Body of pancreas (tissue), 4 donors: ENCODE measurements at regions not wholly inside any gene's neighbourhood (a gene's known extent, or its start where the extent isn't known, plus 50 kb on each side); places are given as distances from the start of the nearest gene placed in this dataset.

Experiments used
- POLR2A ChIP-seq, 3 donors: fragments of 450-650 bp; IDR thresholded peaks; one replicate each; pipeline ENCODE4 v1.6.1; 2016; ENCODE audit warnings: antibody characterized with exemption in 3 of 3, mild to moderate bottlenecking in 2 of 3
- TF ChIP-seq, protein P1 (sequence below), 7 experiments: fragments of 450-650 bp in 4 of 7; fragments of 200-600 bp in 3 of 7; sonication (generic) in 3 of 7; IDR thresholded peaks; one replicate each; pipeline ENCODE4 v1.5.1; 2016 to 2019; ENCODE audit warnings: antibody characterized with exemption in 7 of 7

DNA sequence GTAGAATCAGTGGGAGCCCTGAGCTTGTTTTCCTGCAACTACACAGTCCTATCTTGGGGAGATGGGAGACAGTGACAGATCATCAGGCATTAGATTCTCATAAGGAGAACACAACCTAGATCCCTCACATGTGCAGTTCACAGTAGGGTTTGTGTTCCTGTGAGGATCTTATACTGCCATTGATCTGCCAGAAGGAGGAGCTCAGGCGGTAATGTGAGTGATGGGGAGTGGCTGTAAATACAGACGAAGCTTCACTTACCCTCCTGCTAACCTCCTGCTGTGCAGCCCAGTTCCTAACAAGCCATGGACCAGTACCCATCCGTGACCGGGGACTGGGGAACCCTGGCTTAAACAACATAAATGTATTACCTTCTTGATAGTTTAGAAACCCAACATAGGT, 1034.1 kb downstream of the BCL11B start:
- no peak for TF ChIP-seq POLR2A (IDR thresholded peaks at IDR 0.05)
- TF ChIP-seq, protein P1, sequence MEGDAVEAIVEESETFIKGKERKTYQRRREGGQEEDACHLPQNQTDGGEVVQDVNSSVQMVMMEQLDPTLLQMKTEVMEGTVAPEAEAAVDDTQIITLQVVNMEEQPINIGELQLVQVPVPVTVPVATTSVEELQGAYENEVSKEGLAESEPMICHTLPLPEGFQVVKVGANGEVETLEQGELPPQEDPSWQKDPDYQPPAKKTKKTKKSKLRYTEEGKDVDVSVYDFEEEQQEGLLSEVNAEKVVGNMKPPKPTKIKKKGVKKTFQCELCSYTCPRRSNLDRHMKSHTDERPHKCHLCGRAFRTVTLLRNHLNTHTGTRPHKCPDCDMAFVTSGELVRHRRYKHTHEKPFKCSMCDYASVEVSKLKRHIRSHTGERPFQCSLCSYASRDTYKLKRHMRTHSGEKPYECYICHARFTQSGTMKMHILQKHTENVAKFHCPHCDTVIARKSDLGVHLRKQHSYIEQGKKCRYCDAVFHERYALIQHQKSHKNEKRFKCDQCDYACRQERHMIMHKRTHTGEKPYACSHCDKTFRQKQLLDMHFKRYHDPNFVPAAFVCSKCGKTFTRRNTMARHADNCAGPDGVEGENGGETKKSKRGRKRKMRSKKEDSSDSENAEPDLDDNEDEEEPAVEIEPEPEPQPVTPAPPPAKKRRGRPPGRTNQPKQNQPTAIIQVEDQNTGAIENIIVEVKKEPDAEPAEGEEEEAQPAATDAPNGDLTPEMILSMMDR (IDR thresholded peaks at IDR 0.05), result no peak
